WTC11 (cell line): ENCODE measurements at regions not wholly inside any gene's neighbourhood (a gene's known extent, or its start where the extent isn't known, plus 50 kb on each side); places are given as distances from the start of the nearest gene placed in this dataset.

Source experiments
- ATAC-seq: fragments of 200-7000 bp; cut with Tn5 transposase; 2 replicates; pipeline ENCODE4 v1.10.0; 2021; ENCODE audit warnings: mild to moderate bottlenecking, moderate library complexity
- CTCF ChIA-PET: fragments of 300-600 bp; sonication (Branson Sonifier 250); formaldehyde crosslinking; loops from one replicate; lab custom pipeline; 2021; ENCODE audit warnings: antibody characterized with exemption; lab: Charles Lee
- POLR2A ChIA-PET: fragments of 350-600 bp; sonication (Branson Sonifier 250); formaldehyde crosslinking; loops from one replicate; lab custom pipeline; 2021; ENCODE audit warnings: antibody characterized with exemption; lab: Charles Lee
- DNase-seq: peaks from one replicate; pipeline ENCODE4 v3.0.0; 2021; ENCODE audit warnings: low spot score
- H3K27ac Mint-ChIP-seq: 2 replicates; pipeline ENCODE4 v1.8.0; 2021; ENCODE audit warnings: mixed read lengths
- H3K27me3 Mint-ChIP-seq: 2 replicates; pipeline ENCODE4 v1.8.0; 2021; ENCODE audit warnings: low read depth, mild to moderate bottlenecking, moderate library complexity, mixed read lengths
- H3K36me3 Mint-ChIP-seq: 2 replicates; pipeline ENCODE4 v1.8.0; 2021; ENCODE audit warnings: mixed read lengths
- H3K4me1 Mint-ChIP-seq: 2 replicates; pipeline ENCODE4 v1.8.0; 2022; ENCODE audit warnings: mixed read lengths
- H3K4me3 Mint-ChIP-seq: 2 replicates; pipeline ENCODE4 v1.8.0; 2021; ENCODE audit warnings: mild to moderate bottlenecking, moderate library complexity, mixed read lengths
- H3K9me3 Mint-ChIP-seq: 2 replicates; pipeline ENCODE4 v1.8.0; 2021; ENCODE audit warnings: mixed read lengths
- ARID4B ChIP-seq: sonication (generic); formaldehyde crosslinking; IDR thresholded peaks from 2 replicates; pipeline ENCODE4 v1.8.0; 2023; ENCODE audit warnings: missing genetic modification reagents, mild to moderate bottlenecking, borderline replicate concordance
- ATF2 ChIP-seq: sonication (generic); formaldehyde crosslinking; IDR thresholded peaks from 2 replicates; pipeline ENCODE4 v1.8.1; 2022; ENCODE audit warnings: low read depth, missing genetic modification reagents, borderline replicate concordance
- CDX4 ChIP-seq: fragments of 250-450 bp; sonication (Bioruptor Pico); IDR thresholded peaks from 2 replicates; pipeline ENCODE4 v1.9.0; 2021; ENCODE audit warnings: moderate library complexity, mild to moderate bottlenecking, inconsistent platforms, borderline replicate concordance
- CTCF ChIP-seq: fragments of 200-600 bp; IDR thresholded peaks from 2 replicates; pipeline ENCODE4 v1.8.0; 2022; ENCODE audit warnings: antibody characterized with exemption
- ERG ChIP-seq: fragments of 250-450 bp; sonication (Bioruptor Pico); IDR thresholded peaks from 2 replicates; pipeline ENCODE4 v1.8.0; 2021; ENCODE audit warnings: mild to moderate bottlenecking
- ESRRA ChIP-seq: sonication (generic); formaldehyde crosslinking; IDR thresholded peaks from 2 replicates; pipeline ENCODE4 v1.8.1; 2022; ENCODE audit warnings: mild to moderate bottlenecking, missing genetic modification reagents, borderline replicate concordance
- FOXK1 ChIP-seq: sonication (generic); formaldehyde crosslinking; IDR thresholded peaks from 2 replicates; pipeline ENCODE4 v1.8.0; 2022; ENCODE audit warnings: mild to moderate bottlenecking, moderate library complexity, missing genetic modification reagents
- GRHL2 ChIP-seq: fragments of 250-450 bp; sonication (Bioruptor Pico); IDR thresholded peaks from 2 replicates; pipeline ENCODE4 v1.8.0; 2022; ENCODE audit warnings: mild to moderate bottlenecking, moderate library complexity; ENCODE audit not compliant: insufficient replicate concordance, severe bottlenecking
- HMGA2 ChIP-seq: fragments of 250-450 bp; sonication (Bioruptor Pico); IDR thresholded peaks from 2 replicates; pipeline ENCODE4 v1.4.0; 2021; ENCODE audit warnings: mild to moderate bottlenecking, moderate library complexity
- MLX ChIP-seq: sonication (generic); formaldehyde crosslinking; IDR thresholded peaks from 2 replicates; pipeline ENCODE4 v1.8.1; 2023; ENCODE audit warnings: mild to moderate bottlenecking, missing genetic modification reagents, moderate library complexity
- NR2C2 ChIP-seq: sonication (generic); formaldehyde crosslinking; IDR thresholded peaks from 2 replicates; pipeline ENCODE4 v1.8.0; 2022; ENCODE audit warnings: mild to moderate bottlenecking, missing genetic modification reagents
- SMAD4 ChIP-seq: sonication (generic); formaldehyde crosslinking; IDR thresholded peaks from 2 replicates; pipeline ENCODE4 v1.8.0; 2022; ENCODE audit warnings: mild to moderate bottlenecking, missing genetic modification reagents
- TEAD1 ChIP-seq: sonication (generic); formaldehyde crosslinking; IDR thresholded peaks from 2 replicates; pipeline ENCODE4 v1.8.0; 2022; ENCODE audit warnings: mild to moderate bottlenecking, missing genetic modification reagents
- TEAD4 ChIP-seq: sonication (generic); formaldehyde crosslinking; IDR thresholded peaks from 2 replicates; pipeline ENCODE4 v1.8.0; 2022; ENCODE audit warnings: mild to moderate bottlenecking, missing genetic modification reagents
- ZBTB21 ChIP-seq: sonication (generic); formaldehyde crosslinking; IDR thresholded peaks from 2 replicates; pipeline ENCODE4 v1.8.1; 2023; ENCODE audit warnings: mild to moderate bottlenecking, missing genetic modification reagents, borderline replicate concordance
- ZNF121 ChIP-seq: sonication (generic); formaldehyde crosslinking; IDR thresholded peaks from 2 replicates; pipeline ENCODE4 v1.8.0; 2023; ENCODE audit warnings: missing genetic modification reagents
- ZNF232 ChIP-seq: sonication (generic); formaldehyde crosslinking; IDR thresholded peaks from 2 replicates; pipeline ENCODE4 v1.8.0; 2022; ENCODE audit warnings: mild to moderate bottlenecking, missing genetic modification reagents
- ZSCAN18 ChIP-seq: fragments of 250-450 bp; sonication (Bioruptor Pico); IDR thresholded peaks from 2 replicates; pipeline ENCODE4 v2.1.2; 2022; ENCODE audit warnings: mild to moderate bottlenecking, moderate library complexity

- H3K9me3 Mint-ChIP-seq: peaks cover 27% of the 10 kb centered on the region
- ATAC-seq: peak; percentile 46; the same call in 1 of the 2 replicates
- ChIA-PET CTCF (interaction anchor here (1.0 kb wide), 1 partner anchor 15 kb away, joined by 3 read pairs; no protein-coding TSS in a partner anchor), POLR2A (no interaction called here)
- no peak for TF ChIP-seq ZBTB21 (CRISPR knock-in tag)
- no peak for TF ChIP-seq TEAD4 (CRISPR knock-in tag)
- no peak overlapping the region for H3K27ac Mint-ChIP-seq
- H3K4me3 Mint-ChIP-seq: no peak overlapping the region
- H3K36me3 Mint-ChIP-seq: peaks cover 6% of the 10 kb centered on the region
- peaks cover 40% of the 10 kb centered on the region for H3K4me1 Mint-ChIP-seq
- no peaks in the 10 kb centered on the region for H3K27me3 Mint-ChIP-seq
- no peak for DNase-seq
These were observed 145.7 kb upstream of the GGTLC1 start for GRCh38 chr20:24134284-24134683.

- DNase-seq (no peak), ATAC-seq (no peak)
- H3K27ac Mint-ChIP-seq: no peak overlapping the region
- TF ChIP-seq ERG (CRISPR knock-in tag) (no peak), CTCF (no peak), GRHL2 (CRISPR knock-in tag) (no peak), ZSCAN18 (no peak)
- H3K27me3 Mint-ChIP-seq: no peaks in the 10 kb centered on the region
- H3K4me1 Mint-ChIP-seq: peaks cover 39% of the 10 kb centered on the region
- CTCF ChIA-PET: no interaction called here
- H3K36me3 Mint-ChIP-seq: peaks cover 6% of the 10 kb centered on the region
- H3K9me3 Mint-ChIP-seq: peaks cover 34% of the 10 kb centered on the region
- POLR2A ChIA-PET: no interaction called here
- H3K4me3 Mint-ChIP-seq: no peak overlapping the region
These were observed 143.7 kb upstream of the GGTLC1 start for GRCh38 chr20:24132246-24132645.

- Mint-ChIP-seq H3K9me3 (peaks cover 37% of the 10 kb centered on the region), H3K27ac (no peak overlapping the region)
- POLR2A ChIA-PET: no interaction called here
These were observed 143.1 kb upstream of the GGTLC1 start for GRCh38 chr20:24131684-24132083.

More at GRCh38 chr20:24131684-24132083, 143.1 kb upstream of the GGTLC1 start:
- CTCF ChIA-PET: no interaction called here
- no peak overlapping the region for H3K4me3 Mint-ChIP-seq
- peaks cover 39% of the 10 kb centered on the region for H3K4me1 Mint-ChIP-seq
- H3K36me3 Mint-ChIP-seq: peaks cover 6% of the 10 kb centered on the region
- H3K27me3 Mint-ChIP-seq: no peaks in the 10 kb centered on the region
- DNase-seq: no peak
- TF ChIP-seq FOXK1 (no peak), ESRRA (CRISPR knock-in tag) (no peak), TEAD4 (CRISPR knock-in tag) (no peak), MLX (no peak), ATF2 (CRISPR knock-in tag) (no peak), TEAD1 (CRISPR knock-in tag) (no peak), ZNF232 (CRISPR knock-in tag) (no peak), ARID4B (CRISPR knock-in tag) (no peak), NR2C2 (CRISPR knock-in tag) (no peak), CDX4 (CRISPR knock-in tag) (no peak), GRHL2 (CRISPR knock-in tag) (no peak), HMGA2 (no peak), SMAD4 (CRISPR knock-in tag) (no peak), ZNF121 (CRISPR knock-in tag) (no peak)
- ATAC-seq: no peak
